Left lung (tissue), 4 donors: ENCODE measurements at regions not wholly inside any gene's neighbourhood (a gene's known extent, or its start where the extent isn't known, plus 50 kb on each side); places are given as distances from the start of the nearest gene placed in this dataset.

Source experiments
- ATAC-seq: fragments of 200-7000 bp; cut with Tn5 transposase; one replicate; pipeline ENCODE4 v1.9.1; 2020; ENCODE audit warnings: moderate library complexity
- DNase-seq, 4 donors: peaks; one replicate each; pipeline ENCODE4 v3.0.0-alpha.2; 2013 to 2020
- H3K27ac ChIP-seq, 2 donors: fragments of 200-600 bp; sonication (generic) in 1 of 2; one replicate each; pipeline versions ENCODE4 v1.5.0 to v1.8.0; 2020 to 2021
- H3K27me3 ChIP-seq, 2 donors: fragments of 200-600 bp; sonication (generic) in 1 of 2; one replicate each; pipeline versions ENCODE4 v1.5.0 to v1.8.0; 2020 to 2021
- H3K36me3 ChIP-seq, 2 donors: fragments of 200-600 bp; sonication (generic) in 1 of 2; one replicate each; pipeline versions ENCODE4 v1.5.0 to v1.8.0; 2020 to 2021
- H3K4me1 ChIP-seq, 2 donors: fragments of 200-600 bp; one replicate each; pipeline ENCODE4 v1.8.0; 2021
- H3K4me3 ChIP-seq, 2 donors: fragments of 200-600 bp; sonication (generic) in 1 of 2; one replicate each; pipeline versions ENCODE4 v1.5.0 to v1.8.0; 2020 to 2021; ENCODE audit warnings: mild to moderate bottlenecking in 1 of 2
- H3K9me3 ChIP-seq, 2 donors: fragments of 200-600 bp; sonication (generic) in 1 of 2; one replicate each; pipeline versions ENCODE4 v1.5.0 to v1.8.0; 2020 to 2021
- intact Hi-C, 2 donors: fragments of 100-400 bp; cut with DNase I; formaldehyde crosslinking; loops; one replicate each; pipeline versions ENCODE4 v1.11.2 to v1.14.2; 2022
- TF ChIP-seq, protein P1 (sequence below), 2 donors: fragments of 200-600 bp; sonication (generic) in 1 of 2; IDR thresholded peaks; one replicate each; pipeline versions ENCODE4 v1.5.0 to v1.8.0; 2021; ENCODE audit warnings: antibody characterized with exemption in 2 of 2
- donor health status: DM: no; HTN: yes; CAD: no.
- donor health status: DM: no; HTN: no; CAD: no.

DNA sequence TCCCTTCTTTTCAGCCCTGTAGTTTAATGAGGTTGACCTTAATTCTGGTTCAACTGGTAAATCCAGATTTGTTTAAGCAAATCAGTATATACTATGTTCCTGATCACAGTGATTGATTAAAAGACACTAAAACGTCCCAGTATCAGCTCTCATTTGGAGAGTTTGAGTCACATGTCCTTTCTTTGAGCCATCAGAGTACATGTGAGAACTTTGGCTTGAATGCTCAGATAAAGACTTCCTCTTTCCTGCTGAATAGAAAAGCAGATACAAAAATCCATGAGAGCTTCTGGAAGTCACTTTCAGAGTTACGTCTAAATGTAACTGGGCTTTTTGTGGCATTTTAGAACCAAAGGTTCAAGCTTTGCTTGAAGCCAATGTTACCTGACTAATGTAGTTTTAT is 341.8 kb upstream of the SATB1 start:
- TF ChIP-seq, protein P1, sequence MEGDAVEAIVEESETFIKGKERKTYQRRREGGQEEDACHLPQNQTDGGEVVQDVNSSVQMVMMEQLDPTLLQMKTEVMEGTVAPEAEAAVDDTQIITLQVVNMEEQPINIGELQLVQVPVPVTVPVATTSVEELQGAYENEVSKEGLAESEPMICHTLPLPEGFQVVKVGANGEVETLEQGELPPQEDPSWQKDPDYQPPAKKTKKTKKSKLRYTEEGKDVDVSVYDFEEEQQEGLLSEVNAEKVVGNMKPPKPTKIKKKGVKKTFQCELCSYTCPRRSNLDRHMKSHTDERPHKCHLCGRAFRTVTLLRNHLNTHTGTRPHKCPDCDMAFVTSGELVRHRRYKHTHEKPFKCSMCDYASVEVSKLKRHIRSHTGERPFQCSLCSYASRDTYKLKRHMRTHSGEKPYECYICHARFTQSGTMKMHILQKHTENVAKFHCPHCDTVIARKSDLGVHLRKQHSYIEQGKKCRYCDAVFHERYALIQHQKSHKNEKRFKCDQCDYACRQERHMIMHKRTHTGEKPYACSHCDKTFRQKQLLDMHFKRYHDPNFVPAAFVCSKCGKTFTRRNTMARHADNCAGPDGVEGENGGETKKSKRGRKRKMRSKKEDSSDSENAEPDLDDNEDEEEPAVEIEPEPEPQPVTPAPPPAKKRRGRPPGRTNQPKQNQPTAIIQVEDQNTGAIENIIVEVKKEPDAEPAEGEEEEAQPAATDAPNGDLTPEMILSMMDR (IDR thresholded peaks at IDR 0.05): no peak
- Histone ChIP-seq H3K27me3 (no peaks in the 10 kb centered on the region), H3K27ac (no peak overlapping the region), H3K4me3 (no peak overlapping the region), H3K36me3 (no peaks in the 10 kb centered on the region), H3K4me1 (no peaks in the 10 kb centered on the region), H3K9me3 (no peaks in the 10 kb centered on the region)
- DNase-seq (no peak), ATAC-seq (no peak)
- intact Hi-C loops: no loop called here

DNA sequence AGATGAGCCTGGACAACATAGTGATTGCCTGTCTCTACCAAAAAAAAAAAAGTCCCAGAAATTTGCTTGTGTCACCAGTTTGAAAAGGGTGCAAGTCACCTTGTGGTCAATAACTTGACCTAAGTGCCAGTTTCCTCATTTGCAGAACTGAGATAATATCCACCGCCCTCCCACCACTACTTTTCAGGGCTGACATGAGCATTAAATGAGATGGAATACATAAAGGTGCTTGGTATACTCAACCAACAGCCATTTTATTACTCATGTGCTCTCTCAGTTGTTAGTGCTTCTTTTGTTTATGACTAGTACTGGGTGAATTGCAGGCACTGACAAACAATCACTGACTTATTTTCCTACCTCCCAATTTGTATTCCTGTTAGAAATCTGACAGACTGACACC is 340.5 kb upstream of the SATB1 start:
- intact Hi-C loops: no loop called here
- Histone ChIP-seq H3K4me3 (no peak overlapping the region), H3K27me3 (no peaks in the 10 kb centered on the region), H3K4me1 (no peaks in the 10 kb centered on the region), H3K36me3 (no peaks in the 10 kb centered on the region), H3K9me3 (no peaks in the 10 kb centered on the region), H3K27ac (no peak overlapping the region)
- ATAC-seq (no peak), DNase-seq (no peak)
- TF ChIP-seq, protein P1 (IDR thresholded peaks at IDR 0.05): no peak

DNA sequence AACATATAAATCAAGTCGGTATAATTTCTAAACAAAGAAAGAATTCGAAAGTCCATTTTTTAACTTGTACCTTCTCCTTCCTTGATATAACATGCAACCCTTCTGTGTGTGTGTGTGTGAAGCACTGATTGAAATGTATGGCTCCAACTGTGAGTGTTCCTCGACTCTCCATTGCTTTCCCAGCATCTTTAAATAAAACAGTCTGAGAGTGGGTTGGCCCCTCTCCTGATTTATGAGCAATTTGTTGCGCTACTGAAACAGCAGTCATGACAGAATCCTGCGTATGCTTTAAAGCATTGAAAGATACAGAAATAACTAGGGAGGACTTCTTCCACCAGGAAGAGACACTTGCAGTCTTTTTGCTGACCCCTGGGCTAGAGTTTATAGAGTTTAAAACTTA is 340.0 kb upstream of the SATB1 start:
- no peak overlapping the region for H3K27ac ChIP-seq
- DNase-seq: no peak
- no peaks in the 10 kb centered on the region for H3K36me3 ChIP-seq
- TF ChIP-seq, protein P1 (IDR thresholded peaks at IDR 0.05): no peak
- no peaks in the 10 kb centered on the region for H3K27me3 ChIP-seq
- no peak overlapping the region for H3K4me3 ChIP-seq
- intact Hi-C loops: no loop called here
- ATAC-seq: no peak
- H3K9me3 ChIP-seq: no peaks in the 10 kb centered on the region
- H3K4me1 ChIP-seq: no peaks in the 10 kb centered on the region

DNA sequence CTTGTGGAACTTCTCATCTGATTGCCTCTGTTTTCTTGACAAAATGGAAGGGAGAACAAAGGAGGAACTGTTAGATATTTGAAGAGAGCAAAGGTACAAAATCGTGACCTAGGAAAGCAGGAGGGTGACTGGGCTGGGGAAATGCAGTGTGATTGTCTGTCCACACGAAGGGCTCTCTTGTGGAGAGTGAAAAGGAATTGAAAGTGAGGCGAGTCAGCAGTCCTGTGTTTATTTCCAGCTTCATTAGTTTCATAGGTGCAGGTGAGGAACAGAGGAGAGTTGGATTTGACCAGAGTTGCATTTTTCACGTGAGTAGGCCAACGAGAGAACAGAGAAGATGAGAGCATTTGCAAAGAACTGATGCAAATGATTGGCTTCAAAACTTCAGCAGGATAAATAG is 336.4 kb upstream of the SATB1 start:
- Histone ChIP-seq H3K4me3 (no peak overlapping the region), H3K27me3 (no peaks in the 10 kb centered on the region), H3K9me3 (no peaks in the 10 kb centered on the region), H3K27ac (no peak overlapping the region), H3K36me3 (no peaks in the 10 kb centered on the region), H3K4me1 (no peaks in the 10 kb centered on the region)
- intact Hi-C loops: no loop called here
- DNase-seq: no peak
- ATAC-seq: no peak
- TF ChIP-seq, protein P1 (IDR thresholded peaks at IDR 0.05): no peak

DNA sequence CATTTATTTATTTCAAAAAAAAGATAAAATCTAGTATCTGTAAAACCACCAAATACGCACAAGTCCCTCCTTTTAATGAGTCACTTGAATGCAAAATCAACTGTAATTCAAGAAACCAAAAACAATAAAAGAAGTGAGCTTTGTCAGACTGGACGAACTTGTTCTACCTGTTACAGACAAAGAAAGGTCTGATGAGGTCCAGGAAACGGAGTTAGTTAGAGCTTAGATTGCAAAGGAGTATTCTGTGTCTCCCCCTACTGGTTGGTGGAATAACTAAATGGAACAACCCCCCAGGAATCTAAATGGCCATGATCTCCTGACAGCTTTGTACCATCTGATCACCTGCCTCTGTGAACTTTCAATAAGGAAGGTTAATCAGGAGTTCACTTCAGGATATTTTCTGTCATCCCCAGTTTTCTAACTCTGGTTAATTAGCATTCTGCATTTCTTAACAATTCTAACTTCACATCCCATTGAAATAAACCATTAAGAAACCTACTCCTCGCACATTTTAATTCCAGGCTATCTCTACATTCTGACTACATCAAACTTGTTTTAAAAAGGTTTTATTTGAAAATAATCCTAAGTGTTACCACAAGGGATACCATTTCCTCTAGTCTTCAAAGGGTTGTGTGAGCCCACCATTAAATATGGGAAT is 333.0 kb upstream of the SATB1 start:
- Histone ChIP-seq H3K36me3 (no peaks in the 10 kb centered on the region), H3K9me3 (no peaks in the 10 kb centered on the region), H3K27me3 (no peaks in the 10 kb centered on the region), H3K27ac (no peak overlapping the region), H3K4me3 (no peak overlapping the region), H3K4me1 (no peaks in the 10 kb centered on the region)
- TF ChIP-seq, protein P1 (IDR thresholded peaks at IDR 0.05): peak; percentile 51 to 66
- ATAC-seq (peak; percentile 98), DNase-seq (peak in 2 of 4 donors; percentile 46 to 84)
- intact Hi-C loops: loop anchor here in 1 of 2 donors (10.0 kb wide), 1 partner anchor 203 kb away; no protein-coding TSS in a partner anchor
